ENCODE measurements at regions not wholly inside any gene's neighbourhood (a gene's known extent, or its start where the extent isn't known, plus 50 kb on each side); places are given as distances from the start of the nearest gene placed in this dataset.
"Not testable (repeated sequence)": the region's sequence is repeated elsewhere in the genome, so short reads cannot be mapped to it uniquely, and the experiment has no call there.

- TF ChIP-seq CTCF (IDR thresholded peaks at IDR 0.05; ENCODE audit: insufficient read depth, low read length); POLR2AphosphoS5 (IDR thresholded peaks at IDR 0.05; ENCODE audit: low read depth); GABPA (IDR thresholded peaks at IDR 0.05; ENCODE audit: low read depth): not testable (repeated sequence)
Measured at GRCh38 chr2:223330747-223331146, 271.4 kb downstream of the SCG2 start.
